IPS-18a (cell line): ENCODE measurements at regions not wholly inside any gene's neighbourhood (a gene's known extent, or its start where the extent isn't known, plus 50 kb on each side); places are given as distances from the start of the nearest gene placed in this dataset.

Experiments
- H3K27ac ChIP-seq: one replicate; pipeline ENCODE4 v1.5.1; 2013; ENCODE audit warnings: low read length
- H3K27me3 ChIP-seq: one replicate; pipeline ENCODE4 v1.6.1; 2013; ENCODE audit warnings: mild to moderate bottlenecking, low read length; ENCODE audit not compliant: control insufficient read depth, insufficient read depth
- H3K36me3 ChIP-seq: one replicate; pipeline ENCODE4 v1.6.1; 2013; ENCODE audit warnings: low read depth, low read length; ENCODE audit not compliant: control insufficient read depth
- H3K4me1 ChIP-seq: one replicate; pipeline ENCODE4 v1.6.1; 2013; ENCODE audit warnings: low read depth, low read length; ENCODE audit not compliant: control insufficient read depth
- H3K4me3 ChIP-seq: one replicate; pipeline ENCODE4 v1.5.1; 2013; ENCODE audit warnings: low read length
- H3K9ac ChIP-seq: one replicate; pipeline ENCODE4 v1.6.1; 2013; ENCODE audit warnings: mild to moderate bottlenecking, low read length, moderate library complexity
- H3K9me3 ChIP-seq: one replicate; pipeline ENCODE4 v1.6.1; 2013; ENCODE audit warnings: low read depth, low read length; ENCODE audit not compliant: control insufficient read depth

- Histone ChIP-seq H3K27ac (no peak overlapping the region), H3K9ac (no peak overlapping the region)
Measured at GRCh38 chr2:181752301-181752700, 72.0 kb upstream of the NEUROD1 start.

GRCh38 chr2:181753686-181754085 lies 73.4 kb upstream of the NEUROD1 start:
- Histone ChIP-seq H3K9me3 (no peaks in the 10 kb centered on the region), H3K36me3 (no peaks in the 10 kb centered on the region), H3K27me3 (no peaks in the 10 kb centered on the region), H3K4me3 (no peak overlapping the region), H3K27ac (no peak overlapping the region), H3K4me1 (peaks cover 6% of the 10 kb centered on the region), H3K9ac (no peak overlapping the region)

More at GRCh38 chr2:181752301-181752700, 72.0 kb upstream of the NEUROD1 start:
- peaks cover 6% of the 10 kb centered on the region for H3K4me1 ChIP-seq
- H3K36me3 ChIP-seq: no peaks in the 10 kb centered on the region
- no peaks in the 10 kb centered on the region for H3K27me3 ChIP-seq
- no peaks in the 10 kb centered on the region for H3K9me3 ChIP-seq
- H3K4me3 ChIP-seq: no peak overlapping the region

GRCh38 chr2:181754105-181754504 lies 73.8 kb upstream of the NEUROD1 start:
- Histone ChIP-seq H3K27ac (no peak overlapping the region), H3K27me3 (no peaks in the 10 kb centered on the region), H3K9ac (no peak overlapping the region), H3K4me1 (peaks cover 6% of the 10 kb centered on the region), H3K4me3 (no peak overlapping the region), H3K9me3 (no peaks in the 10 kb centered on the region), H3K36me3 (no peaks in the 10 kb centered on the region)

- H3K27me3 ChIP-seq: no peaks in the 10 kb centered on the region
- peaks cover 6% of the 10 kb centered on the region for H3K4me1 ChIP-seq
- no peaks in the 10 kb centered on the region for H3K36me3 ChIP-seq
- no peak overlapping the region for H3K4me3 ChIP-seq
- H3K9me3 ChIP-seq: no peaks in the 10 kb centered on the region
- H3K27ac ChIP-seq: no peak overlapping the region
- no peak overlapping the region for H3K9ac ChIP-seq
Measured at GRCh38 chr2:181755181-181755580, 74.9 kb upstream of the NEUROD1 start.

GRCh38 chr2:181760521-181760920 lies 80.2 kb upstream of the NEUROD1 start:
- no peaks in the 10 kb centered on the region for H3K4me1 ChIP-seq
- H3K36me3 ChIP-seq: no peaks in the 10 kb centered on the region
- H3K27ac ChIP-seq: no peak overlapping the region
- H3K4me3 ChIP-seq: no peak overlapping the region
- no peak overlapping the region for H3K9ac ChIP-seq
- no peaks in the 10 kb centered on the region for H3K9me3 ChIP-seq
- H3K27me3 ChIP-seq: no peaks in the 10 kb centered on the region

GRCh38 chr2:181761175-181761574 lies 80.9 kb upstream of the NEUROD1 start:
- Histone ChIP-seq H3K36me3 (no peaks in the 10 kb centered on the region), H3K4me3 (no peak overlapping the region), H3K4me1 (no peaks in the 10 kb centered on the region), H3K9me3 (no peaks in the 10 kb centered on the region), H3K9ac (no peak overlapping the region), H3K27me3 (no peaks in the 10 kb centered on the region), H3K27ac (no peak overlapping the region)

GRCh38 chr2:181762000-181762399 lies 81.7 kb upstream of the NEUROD1 start:
- Histone ChIP-seq H3K27me3 (no peaks in the 10 kb centered on the region), H3K36me3 (no peaks in the 10 kb centered on the region), H3K27ac (no peak overlapping the region), H3K9ac (no peak overlapping the region), H3K4me3 (no peak overlapping the region), H3K9me3 (no peaks in the 10 kb centered on the region), H3K4me1 (no peaks in the 10 kb centered on the region)

GRCh38 chr2:181762848-181763247 lies 82.5 kb upstream of the NEUROD1 start:
- Histone ChIP-seq H3K9ac (no peak overlapping the region), H3K27me3 (no peaks in the 10 kb centered on the region)

GRCh38 chr2:181763423-181763822 lies 83.1 kb upstream of the NEUROD1 start:
- H3K27ac ChIP-seq: no peak overlapping the region
- no peaks in the 10 kb centered on the region for H3K27me3 ChIP-seq
- no peaks in the 10 kb centered on the region for H3K9me3 ChIP-seq
- H3K4me1 ChIP-seq: no peaks in the 10 kb centered on the region
- no peak overlapping the region for H3K9ac ChIP-seq
- H3K4me3 ChIP-seq: no peak overlapping the region
- H3K36me3 ChIP-seq: no peaks in the 10 kb centered on the region

More at GRCh38 chr2:181762848-181763247, 82.5 kb upstream of the NEUROD1 start:
- no peaks in the 10 kb centered on the region for H3K36me3 ChIP-seq
- no peaks in the 10 kb centered on the region for H3K9me3 ChIP-seq
- no peak overlapping the region for H3K27ac ChIP-seq
- no peaks in the 10 kb centered on the region for H3K4me1 ChIP-seq
- H3K4me3 ChIP-seq: no peak overlapping the region

GRCh38 chr2:181764095-181764963 lies 84.0 kb upstream of the NEUROD1 start:
- no peaks in the 10 kb centered on the region for H3K4me1 ChIP-seq
- no peaks in the 10 kb centered on the region for H3K9me3 ChIP-seq
- H3K9ac ChIP-seq: no peak overlapping the region
- H3K27ac ChIP-seq: no peak overlapping the region
- H3K27me3 ChIP-seq: no peaks in the 10 kb centered on the region
- H3K4me3 ChIP-seq: no peak overlapping the region
- H3K36me3 ChIP-seq: no peaks in the 10 kb centered on the region

- Histone ChIP-seq H3K4me1 (no peaks in the 10 kb centered on the region), H3K27me3 (no peaks in the 10 kb centered on the region), H3K9ac (no peak overlapping the region), H3K36me3 (no peaks in the 10 kb centered on the region), H3K4me3 (no peak overlapping the region), H3K9me3 (no peaks in the 10 kb centered on the region), H3K27ac (no peak overlapping the region)
Measured at GRCh38 chr2:181766129-181766528, 85.8 kb upstream of the NEUROD1 start.

- H3K9ac ChIP-seq: no peak overlapping the region
- H3K4me3 ChIP-seq: no peak overlapping the region
- no peaks in the 10 kb centered on the region for H3K27me3 ChIP-seq
- H3K9me3 ChIP-seq: no peaks in the 10 kb centered on the region
- no peaks in the 10 kb centered on the region for H3K4me1 ChIP-seq
- H3K36me3 ChIP-seq: no peaks in the 10 kb centered on the region
- H3K27ac ChIP-seq: no peak overlapping the region
Measured at GRCh38 chr2:181770150-181770549, 89.8 kb upstream of the NEUROD1 start.
